Activated CD8-positive, alpha-beta memory T cell treated with anti-CD3 and anti-CD28 coated beads for 36 hours (primary cell): ENCODE measurements at regions not wholly inside any gene's neighbourhood (a gene's known extent, or its start where the extent isn't known, plus 50 kb on each side); places are given as distances from the start of the nearest gene placed in this dataset.
"Not testable (repeated sequence)": the region's sequence is repeated elsewhere in the genome, so short reads cannot be mapped to it uniquely, and the experiment has no call there.

Experiments
- CTCF ChIA-PET: fragments of 350-600 bp; sonication (Branson Sonifier 250); formaldehyde crosslinking; loops from one replicate; lab custom pipeline; 2021; ENCODE audit warnings: antibody characterized with exemption; lab: Charles Lee
- POLR2A ChIA-PET: fragments of 350-600 bp; sonication (Branson Sonifier 250); formaldehyde crosslinking; loops from one replicate; lab custom pipeline; 2021; ENCODE audit warnings: antibody characterized with exemption; lab: Charles Lee

DNA sequence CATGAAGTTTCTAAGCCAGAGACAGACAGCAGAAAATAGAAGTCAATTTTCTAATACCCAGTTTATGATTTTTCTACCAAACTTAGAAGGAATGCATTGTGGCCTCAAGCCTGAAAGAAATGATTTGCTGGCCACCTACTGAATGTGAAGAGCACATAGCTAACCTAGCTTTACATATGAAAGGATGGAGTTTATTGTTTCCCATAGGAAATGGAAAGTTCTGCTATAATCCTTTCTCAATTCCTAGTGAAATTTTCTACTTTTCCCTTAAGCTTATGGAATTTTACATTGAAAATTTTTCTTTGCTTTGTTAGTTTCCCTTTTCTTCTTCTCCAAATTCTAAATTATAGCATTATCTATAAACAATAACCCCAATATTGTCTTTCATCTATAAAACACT lies 110.1 kb downstream of the TMEM167A start:
- POLR2A ChIA-PET = no interaction called here
- CTCF ChIA-PET = no interaction called here

DNA sequence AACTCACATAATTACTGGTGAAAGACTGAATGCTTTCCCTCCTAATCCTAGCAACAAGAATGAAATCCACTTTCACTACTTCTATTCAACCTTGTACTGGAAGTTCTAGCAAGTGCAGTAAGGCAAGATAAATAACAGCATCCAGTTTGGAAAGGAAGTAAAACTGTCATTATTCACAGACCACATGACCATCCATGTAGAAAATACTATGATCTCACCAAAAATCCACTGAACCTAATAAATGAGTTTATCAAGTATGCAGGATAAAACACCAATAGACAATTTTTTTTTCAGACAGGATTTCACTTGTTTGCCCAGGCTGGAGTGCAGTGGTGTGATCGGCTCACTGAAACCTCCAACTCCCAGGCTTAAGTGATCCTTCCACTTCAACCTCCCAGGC lies 117.7 kb downstream of the TMEM167A start:
- ChIA-PET CTCF (no interaction called here), POLR2A (no interaction called here)

DNA sequence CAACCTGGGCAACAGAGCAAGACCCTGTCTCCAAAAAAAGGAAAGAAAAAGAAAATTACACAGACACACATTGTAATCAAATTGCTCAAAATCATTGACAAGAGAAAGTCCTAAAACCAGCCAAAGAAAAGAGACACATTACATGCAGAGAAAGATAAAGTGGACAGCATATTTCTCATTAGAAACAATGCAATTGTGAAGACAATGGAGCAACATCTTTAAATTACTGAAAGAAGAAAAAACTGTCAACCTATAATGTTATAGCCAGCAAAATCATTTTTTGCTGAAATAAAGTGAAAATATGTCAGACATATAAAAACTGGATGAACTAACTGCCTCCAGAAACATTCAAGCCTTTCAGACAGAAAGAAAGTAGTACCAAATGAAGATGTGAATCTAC lies 120.6 kb downstream of the TMEM167A start:
- ChIA-PET CTCF (no interaction called here), POLR2A (no interaction called here)

DNA sequence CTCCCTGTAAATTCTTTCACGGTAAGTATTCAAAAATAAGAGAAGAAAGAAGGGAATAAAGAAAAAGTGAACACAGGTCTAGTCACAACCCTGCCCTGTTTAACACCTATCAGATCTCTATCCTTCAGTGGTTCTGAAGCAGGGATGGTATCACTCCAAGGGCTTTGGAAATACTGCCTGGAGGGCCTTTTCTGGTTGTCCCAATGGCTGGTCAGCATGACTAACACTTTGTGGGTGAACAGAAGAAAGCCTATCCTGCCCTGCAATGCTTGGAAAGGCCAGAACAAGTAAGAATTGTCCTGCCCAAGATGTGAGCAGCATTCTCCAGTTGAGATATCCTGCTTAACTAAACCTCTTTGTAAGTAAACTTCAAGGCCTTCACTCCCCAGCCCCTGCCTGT lies 124.9 kb downstream of the TMEM167A start:
- CTCF ChIA-PET = no interaction called here

DNA sequence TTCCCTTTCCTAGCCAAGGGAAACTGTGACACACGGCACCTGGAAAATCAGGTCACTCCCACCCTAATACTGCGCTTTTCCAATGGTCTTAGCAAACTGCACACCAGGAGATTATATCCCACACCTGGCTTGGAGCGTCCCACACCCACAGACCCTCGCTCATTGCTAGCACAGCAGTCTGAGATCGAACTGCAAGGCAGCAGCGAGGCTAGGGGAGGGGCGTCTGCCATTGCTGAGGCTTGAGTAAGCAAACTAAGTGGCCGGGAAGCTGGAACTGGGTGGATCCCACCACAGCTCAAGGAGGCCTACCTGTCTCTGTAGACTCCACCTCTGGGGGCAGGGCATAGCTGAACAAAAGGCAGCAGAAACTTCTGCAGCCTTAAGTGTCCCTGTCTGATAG lies 132.9 kb downstream of the TMEM167A start:
- POLR2A ChIA-PET, CTCF ChIA-PET: not testable (repeated sequence)

More for the DNA sequence above, 124.9 kb downstream of the TMEM167A start:
- POLR2A ChIA-PET = no interaction called here

DNA sequence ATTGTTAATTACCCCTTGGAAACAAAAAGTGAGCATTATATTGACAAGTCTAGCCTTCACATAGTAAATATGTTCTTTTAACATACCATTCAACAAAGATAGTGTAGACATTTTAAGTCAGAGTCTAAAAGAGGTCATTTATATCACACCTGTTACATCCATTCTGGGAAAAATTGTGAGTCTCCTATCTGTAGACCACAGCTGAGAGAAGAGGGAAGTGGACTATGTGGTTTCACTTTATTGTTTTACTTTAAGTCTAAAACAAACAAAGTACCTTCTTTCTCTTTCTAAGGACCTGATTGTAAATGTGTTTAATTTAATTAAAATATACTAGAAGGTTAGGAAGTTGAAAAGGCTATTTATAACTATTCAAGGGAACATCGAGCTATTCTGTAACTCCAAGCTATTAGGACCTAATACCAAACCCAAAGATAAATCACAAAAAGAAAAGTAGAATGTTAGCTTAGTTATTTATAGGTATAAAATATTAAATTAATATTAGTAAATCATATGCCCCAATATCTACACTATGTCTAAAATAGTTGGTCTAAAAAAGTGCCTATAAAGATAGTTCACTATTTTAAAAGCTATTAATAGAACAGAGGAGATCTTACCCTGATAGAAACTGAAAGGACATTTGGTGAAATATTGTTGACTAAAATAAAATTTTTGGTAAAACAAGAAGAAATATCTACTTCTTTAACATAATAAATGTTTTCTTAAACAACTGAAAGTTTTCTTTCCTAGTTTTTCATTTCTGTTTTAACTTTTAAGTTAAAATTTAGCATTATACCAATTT lies 134.9 kb downstream of the TMEM167A start:
- ChIA-PET POLR2A (no interaction called here), CTCF (no interaction called here)

DNA sequence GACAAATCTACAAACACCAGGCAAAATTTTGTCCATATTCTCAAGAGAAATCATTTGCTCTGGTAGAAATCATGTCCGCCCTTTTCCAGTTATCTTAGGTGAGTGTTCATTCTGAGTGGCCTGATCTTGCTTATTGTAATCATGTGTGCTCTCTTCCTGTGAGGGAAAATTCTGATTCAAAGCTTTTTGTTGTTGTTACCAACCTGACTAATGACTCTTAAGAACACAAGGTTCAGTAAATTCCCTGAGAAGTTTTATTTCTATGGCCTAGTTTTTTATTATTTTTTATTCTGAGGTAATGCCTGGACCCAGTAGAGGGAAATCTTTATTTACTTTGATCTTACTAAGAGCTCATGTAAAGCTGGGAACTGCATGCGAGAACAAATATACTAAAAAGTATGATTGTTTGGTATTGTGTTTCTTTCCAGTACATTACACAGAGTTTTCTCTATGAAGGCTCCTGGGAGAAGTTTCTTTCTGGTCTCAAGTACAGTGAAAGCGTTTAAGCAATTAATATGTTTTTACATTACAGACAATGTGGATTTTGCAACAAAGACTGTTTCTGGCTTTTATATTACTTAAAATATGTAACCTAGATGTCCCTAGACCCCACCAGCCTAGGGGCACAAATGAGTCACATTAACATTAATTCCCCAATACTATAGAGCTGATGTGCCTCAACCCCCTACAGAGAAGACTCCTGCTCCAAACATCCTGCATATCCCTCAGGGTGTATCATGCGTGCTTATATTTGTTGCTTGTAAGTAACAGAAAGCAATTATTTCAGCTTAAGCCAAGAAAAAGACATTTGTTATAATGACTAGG lies 138.1 kb downstream of the TMEM167A start:
- POLR2A ChIA-PET = no interaction called here
- CTCF ChIA-PET = no interaction called here

DNA sequence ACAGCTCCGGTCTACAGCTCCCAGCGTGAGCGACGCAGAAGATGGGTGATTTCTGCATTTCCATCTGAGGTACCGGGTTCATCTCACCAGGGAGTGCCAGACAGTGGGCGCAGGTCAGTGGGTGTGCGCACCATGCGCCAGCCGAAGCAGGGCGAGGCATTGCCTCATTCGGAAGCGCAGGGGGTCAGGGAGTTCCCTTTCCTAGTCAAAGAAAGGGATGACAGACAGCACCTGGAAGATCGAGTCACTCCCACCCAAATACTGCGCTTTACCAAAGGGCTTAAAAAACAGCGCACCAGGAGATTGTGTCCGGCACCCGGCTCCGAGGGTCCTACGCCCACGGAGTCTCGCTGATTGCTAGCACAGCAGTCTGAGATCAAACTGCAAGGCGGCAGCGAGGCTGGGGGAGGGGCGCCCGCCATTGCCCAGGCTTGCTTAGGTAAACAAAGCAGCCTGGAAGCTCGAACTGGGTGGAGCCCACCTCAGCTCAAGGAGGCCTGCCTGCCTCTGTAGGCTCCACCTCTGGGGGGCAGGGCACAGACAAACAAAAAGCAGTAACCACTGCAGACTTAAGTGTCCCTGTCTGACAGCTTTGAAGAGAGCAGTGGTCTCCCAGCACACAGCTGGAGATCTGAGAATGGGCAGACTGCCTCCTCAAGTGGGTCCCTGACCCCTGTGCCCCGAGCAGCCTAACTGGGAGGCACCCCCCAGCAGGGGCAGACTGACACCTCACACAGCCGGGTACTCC lies 144.5 kb downstream of the TMEM167A start:
- POLR2A ChIA-PET, CTCF ChIA-PET: not testable (repeated sequence)

DNA sequence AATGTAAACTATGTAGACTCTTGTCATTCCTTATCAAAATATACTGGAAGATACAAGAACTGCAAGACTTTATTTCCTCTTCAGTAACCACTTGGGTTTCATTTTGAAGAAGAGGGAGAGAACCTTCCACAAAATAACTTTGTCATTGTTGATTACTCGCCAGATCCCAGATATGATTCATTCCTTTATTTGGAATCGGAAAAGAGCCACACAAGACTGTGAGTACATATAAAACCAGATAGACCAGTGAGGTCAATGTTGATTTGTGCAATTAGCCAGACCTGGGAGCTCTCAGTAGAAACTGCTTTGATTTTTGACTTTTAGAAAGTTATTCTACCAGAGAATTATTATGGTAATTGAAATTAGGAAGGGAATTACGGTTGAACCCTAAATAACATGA lies 146.1 kb downstream of the TMEM167A start:
- ChIA-PET POLR2A (no interaction called here), CTCF (no interaction called here)

DNA sequence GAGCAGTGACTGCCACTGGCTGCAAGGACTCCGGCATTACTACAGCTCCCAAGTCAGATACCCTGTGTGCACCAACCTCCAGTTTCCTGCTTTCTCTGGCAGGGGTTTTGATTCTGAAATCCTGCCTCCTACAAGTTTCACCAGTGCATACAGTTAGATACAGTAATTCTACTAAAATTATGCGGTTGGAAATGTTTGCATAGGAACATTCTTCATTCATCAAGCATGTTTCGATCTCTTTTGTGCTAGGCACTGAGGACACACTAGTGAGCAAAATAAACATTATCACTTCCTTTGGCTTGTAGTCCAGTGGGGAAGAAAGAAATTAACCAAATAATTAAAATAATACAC lies 152.2 kb downstream of the TMEM167A start:
- ChIA-PET CTCF (no interaction called here), POLR2A (no interaction called here)

DNA sequence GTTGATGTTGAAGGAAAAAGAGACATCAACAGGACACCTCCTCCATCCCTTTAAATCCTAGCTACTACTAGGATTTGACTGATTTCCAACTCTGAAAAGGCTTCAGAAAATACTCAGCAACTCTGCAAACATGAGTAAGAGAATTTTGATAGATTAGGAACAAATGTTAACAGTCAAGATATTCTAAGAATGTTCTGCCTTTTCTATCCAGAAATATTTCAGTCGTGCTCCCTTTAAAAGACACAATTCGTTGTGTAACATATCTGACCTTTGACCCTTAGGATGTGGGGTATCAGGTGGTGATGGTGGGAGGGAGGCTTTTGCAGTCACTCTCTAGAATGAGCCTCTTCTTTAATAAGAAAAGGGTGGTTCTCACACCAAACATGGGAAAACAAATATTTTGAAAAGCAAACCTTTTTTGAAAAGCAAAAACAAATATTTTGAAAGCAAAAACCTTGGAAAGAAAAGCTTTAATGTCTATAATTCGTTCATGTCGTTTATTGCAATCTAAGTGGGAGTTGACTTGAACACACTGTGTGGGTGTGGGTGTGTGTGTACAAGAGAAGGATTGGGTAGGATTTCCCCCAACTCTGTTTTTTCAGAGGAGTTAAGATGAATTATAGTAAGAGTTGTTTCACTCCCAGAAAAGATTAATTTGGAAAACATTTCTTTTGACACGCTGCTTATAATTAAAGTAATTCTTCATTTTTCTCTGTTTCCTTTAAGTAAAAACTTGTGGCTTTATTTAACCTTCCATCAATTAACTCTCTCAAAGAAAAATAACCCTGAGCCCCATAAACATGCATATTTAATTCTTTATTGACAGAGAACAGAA lies 152.8 kb downstream of the TMEM167A start:
- ChIA-PET POLR2A (no interaction called here), CTCF (no interaction called here)

DNA sequence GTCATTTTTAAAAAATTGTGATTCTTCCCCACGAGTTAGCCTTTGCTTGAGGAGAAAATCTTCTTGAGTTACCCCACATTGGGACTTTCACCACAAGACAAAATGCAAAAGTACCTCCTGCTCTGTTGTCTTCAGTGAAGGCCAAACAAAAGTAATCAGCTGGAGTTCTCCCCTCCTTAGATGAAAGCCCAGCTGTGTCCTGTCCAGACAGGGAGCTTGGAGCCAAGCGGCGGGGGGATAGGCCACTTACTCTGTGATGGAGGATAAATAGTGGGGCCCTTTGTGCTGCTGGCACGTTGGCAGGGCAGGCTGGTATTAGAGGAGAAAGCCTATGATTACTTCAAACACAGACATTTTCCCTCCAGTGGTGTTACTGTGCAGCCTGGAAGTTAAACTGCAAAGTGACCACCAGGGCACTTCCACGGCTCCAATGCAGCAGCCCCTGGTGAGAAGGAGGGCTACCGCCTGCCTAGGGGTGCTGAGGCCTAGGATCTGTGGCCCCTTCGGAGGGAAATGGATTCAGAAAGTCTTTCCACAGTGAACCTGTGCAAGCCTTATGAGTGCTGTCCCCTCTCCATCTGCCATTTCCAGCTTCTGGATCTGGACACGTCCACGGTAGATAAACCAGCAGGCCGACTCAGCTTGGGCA lies 155.0 kb downstream of the TMEM167A start:
- ChIA-PET CTCF (no interaction called here), POLR2A (no interaction called here)

DNA sequence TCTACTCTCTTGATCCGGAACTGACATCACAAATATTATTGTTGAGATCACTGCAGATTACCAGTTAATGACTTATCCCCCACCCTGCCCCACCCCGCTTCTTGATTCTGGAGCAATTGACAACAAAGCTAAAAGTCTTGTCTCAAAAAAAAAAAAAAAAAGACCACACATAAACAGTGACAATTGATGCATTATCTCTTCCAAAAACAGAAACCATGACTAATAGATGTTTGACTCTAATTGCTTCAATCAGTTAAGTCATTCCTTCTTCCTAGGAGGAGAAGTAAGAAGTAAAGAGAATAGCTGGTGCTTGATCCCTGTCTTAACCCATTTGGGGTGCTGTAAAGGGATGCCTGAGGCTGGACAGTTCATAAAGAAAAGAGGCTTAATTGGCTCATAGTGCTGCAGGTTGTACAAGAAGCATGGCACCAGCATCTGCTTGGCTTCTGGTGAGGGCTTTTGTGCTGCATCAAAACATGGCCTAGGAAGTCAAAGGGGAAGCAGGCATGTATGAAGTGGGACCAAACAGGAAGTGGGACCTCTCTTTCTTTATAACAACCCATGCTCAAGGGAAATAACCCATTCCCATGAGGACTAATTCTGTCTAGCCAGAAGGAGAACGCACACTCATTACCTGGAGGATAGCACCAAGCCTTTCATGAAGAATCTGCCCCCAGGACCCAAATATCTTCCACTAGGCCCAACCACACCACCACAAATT lies 158.7 kb downstream of the TMEM167A start:
- POLR2A ChIA-PET = no interaction called here
- CTCF ChIA-PET = no interaction called here

DNA sequence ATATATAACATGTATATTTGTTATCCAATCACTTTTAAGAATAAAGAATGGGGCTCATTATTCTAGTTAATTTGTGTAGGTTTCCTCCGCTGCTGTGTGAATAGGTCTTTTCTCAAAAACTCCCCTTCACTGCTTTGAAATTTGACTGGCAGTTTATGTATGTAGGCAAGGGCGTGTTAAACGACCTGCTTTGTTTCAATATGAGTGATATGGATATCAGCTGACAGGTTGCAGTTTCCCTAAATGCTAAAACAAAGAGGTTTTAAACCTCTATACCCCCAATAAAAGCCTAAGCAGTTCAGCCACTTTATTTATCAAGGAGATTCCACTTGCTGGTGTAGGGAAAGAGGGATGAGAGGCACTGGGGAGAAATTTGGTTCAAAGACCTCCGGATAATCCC lies 159.6 kb downstream of the TMEM167A start:
- POLR2A ChIA-PET = no interaction called here
- CTCF ChIA-PET = no interaction called here

DNA sequence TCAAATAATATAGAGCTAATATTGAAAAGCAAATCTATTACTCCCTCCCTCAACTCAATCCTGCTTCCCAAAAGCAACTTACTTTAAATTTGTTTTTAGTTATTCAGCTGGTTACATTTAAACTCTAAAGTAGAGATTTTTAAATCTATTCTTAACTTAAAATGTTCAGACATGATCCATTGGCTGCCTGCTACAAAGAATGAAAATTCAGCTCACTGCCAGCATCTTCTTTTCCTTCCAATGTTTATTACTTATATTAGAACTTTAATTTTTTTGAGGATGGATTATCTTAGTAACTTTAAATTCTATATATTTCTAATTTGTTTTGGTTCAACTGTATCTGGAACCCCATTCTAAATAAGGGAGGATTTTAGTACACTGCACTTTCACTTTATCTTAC lies 163.2 kb downstream of the TMEM167A start:
- ChIA-PET POLR2A (no interaction called here), CTCF (no interaction called here)

DNA sequence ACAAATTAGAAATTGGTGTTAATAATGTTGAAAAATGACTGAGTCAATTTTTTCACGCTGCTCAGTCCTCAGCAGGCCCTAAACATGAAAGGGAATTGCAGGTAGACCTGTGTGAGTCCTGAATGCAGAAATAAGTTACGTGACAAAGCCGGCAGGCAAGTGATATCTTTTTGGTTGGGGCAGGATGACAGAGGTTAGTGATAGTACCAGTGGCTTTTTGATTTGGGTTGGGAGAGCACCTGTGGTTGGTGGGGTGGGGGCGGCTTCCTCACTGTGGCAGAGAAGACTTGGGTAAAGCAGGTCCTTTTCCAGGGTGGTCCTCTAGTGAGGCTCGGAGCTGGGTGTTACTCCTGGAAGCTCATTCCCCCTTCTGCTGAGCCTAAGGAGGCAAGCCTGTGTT lies 164.7 kb downstream of the TMEM167A start:
- ChIA-PET CTCF (no interaction called here), POLR2A (no interaction called here)

DNA sequence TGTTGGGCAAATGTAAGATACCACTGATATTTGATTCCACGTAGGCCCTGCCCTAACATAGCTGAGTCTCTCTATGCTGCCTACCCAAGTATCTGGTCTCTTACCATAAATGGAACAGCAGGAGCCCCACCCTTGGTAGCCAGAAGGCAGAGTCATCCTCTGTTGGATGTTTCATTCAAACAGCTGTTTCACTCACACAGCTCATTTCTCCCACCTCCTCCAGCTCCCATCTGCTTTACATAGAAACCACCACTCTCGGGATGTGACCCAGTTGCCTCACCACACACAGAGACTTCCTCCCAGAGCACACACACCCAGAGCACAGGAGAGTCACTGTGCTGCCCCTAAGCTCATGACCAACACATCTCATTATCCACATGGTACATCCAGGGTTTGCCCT lies 165.3 kb downstream of the TMEM167A start:
- ChIA-PET POLR2A (no interaction called here), CTCF (no interaction called here)

DNA sequence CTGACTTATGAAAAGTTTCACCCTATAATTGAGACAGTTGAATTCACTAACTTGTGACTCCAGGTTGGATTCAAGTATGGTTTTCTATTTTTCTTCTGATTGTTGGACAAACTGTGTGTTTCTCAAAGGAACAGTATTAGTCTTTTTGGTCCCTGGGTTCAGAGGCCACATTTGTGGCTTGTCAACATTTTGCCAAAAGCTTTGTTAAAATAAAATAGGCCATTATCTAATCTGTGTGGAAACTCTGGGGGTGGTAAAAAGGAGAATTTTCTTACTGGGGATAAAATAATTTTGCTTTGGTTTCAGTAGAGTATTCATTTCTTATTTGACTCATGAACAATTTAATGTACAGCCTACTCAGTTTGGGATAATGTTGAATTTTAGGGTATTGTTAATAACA lies 166.3 kb downstream of the TMEM167A start:
- POLR2A ChIA-PET = no interaction called here
- CTCF ChIA-PET = no interaction called here

DNA sequence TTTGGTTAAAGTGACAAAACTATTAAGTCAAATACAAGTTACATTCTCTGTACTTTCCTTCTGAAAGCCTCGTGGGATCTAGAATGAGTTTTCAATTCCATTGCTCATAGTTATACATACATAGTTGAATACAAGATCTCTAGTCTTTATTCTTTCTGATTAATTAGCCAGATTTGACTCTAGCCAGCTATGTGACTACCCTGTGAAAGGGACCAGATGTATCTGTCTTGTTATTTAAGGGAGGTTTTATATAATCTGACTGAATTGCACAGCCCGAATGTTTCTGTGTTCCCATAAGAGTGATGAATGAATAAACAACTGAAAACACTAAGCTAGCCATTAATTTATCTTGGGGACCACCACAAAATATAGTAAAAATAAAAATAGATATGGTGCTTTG lies 166.7 kb downstream of the TMEM167A start:
- ChIA-PET POLR2A (no interaction called here), CTCF (no interaction called here)
